HCT116 (cell line): ENCODE measurements at regions not wholly inside any gene's neighbourhood (a gene's known extent, or its start where the extent isn't known, plus 50 kb on each side); places are given as distances from the start of the nearest gene placed in this dataset.

ENCODE experiments used
- ATAC-seq: fragments of 200-7000 bp; cut with Tn5 transposase; 2 replicates; pipeline ENCODE4 v1.9.1; 2020; ENCODE audit warnings: mild to moderate bottlenecking, moderate library complexity
- BruUV-seq: library from RNA; stranded (reverse); fragments of 400-500 nt; replicated peaks from 2 replicates; lab custom pipeline; 2021; lab: Mats Ljungman, UMichigan
- CTCF ChIA-PET: fragments of 300-600 bp; sonication (Branson Sonifier 250); formaldehyde crosslinking; loops from one replicate; lab custom pipeline; 2021; ENCODE audit warnings: antibody characterized with exemption; lab: Charles Lee
- POLR2A ChIA-PET: fragments of 300-600, 350-600 bp; sonication (Branson Sonifier 250); formaldehyde crosslinking; loops from one replicate; lab custom pipeline; 2021; ENCODE audit warnings: antibody characterized with exemption; lab: Charles Lee
- RAD21 ChIA-PET, 2 experiments: fragments of 300-600 bp; sonication (Branson Sonifier 250); formaldehyde crosslinking; loops; one replicate each; lab custom pipeline; 2023; ENCODE audit warnings: low total read pairs in 2 of 2; ENCODE audit not compliant: uncharacterized antibody in 2 of 2, unreplicated experiment in 2 of 2, low non-redundant PET in 1 of 2; lab: Charles Lee
- DNase-seq: peaks from one replicate; pipeline ENCODE4 v3.0.0-alpha.2; 2010; ENCODE audit warnings: low read depth, low spot score
- H2AFZ ChIP-seq: fragments of 200-600 bp; shearing (Covaris generic), sonication (generic); 2 replicates; pipeline ENCODE4 v1.6.1; 2017; ENCODE audit warnings: low read depth, mixed run types, mixed read lengths, antibody characterized with exemption, low read length; ENCODE audit not compliant: poor library complexity, severe bottlenecking
- H3K27ac ChIP-seq: 2 replicates; pipeline ENCODE4 v1.5.1; 2012; ENCODE audit warnings: low read depth, low read length
- H3K27me3 ChIP-seq: fragments of 200-600 bp; sonication (generic); 2 replicates; pipeline ENCODE4 v1.6.1; 2016; ENCODE audit warnings: mixed run types, low read length, mixed read lengths; ENCODE audit not compliant: insufficient read depth
- H3K36me3 ChIP-seq, 2 experiments: fragments of 200-500 bp in 1 of 2; fragments of 200-600 bp in 1 of 2; sonication (Bioruptor generic) in 1 of 2; sonication (generic) in 1 of 2; 2 replicates each; pipeline versions ENCODE4 v1.5.1 to v1.6.1; 2014 to 2016; ENCODE audit warnings: low read length in 2 of 2, inconsistent platforms in 1 of 2, mixed read lengths in 1 of 2, mixed run types in 1 of 2; ENCODE audit not compliant: insufficient read depth in 2 of 2, control insufficient read depth in 1 of 2
- H3K4me1 ChIP-seq, 2 experiments: fragments of 200-600 bp in 1 of 2; sonication (generic) in 1 of 2; 2 replicates each; pipeline versions ENCODE4 v1.5.1 to v1.6.1; 2012 to 2017; ENCODE audit warnings: low read length in 2 of 2, inconsistent platforms in 1 of 2, mild to moderate bottlenecking in 1 of 2, mixed read lengths in 1 of 2, mixed run types in 1 of 2, moderate library complexity in 1 of 2; ENCODE audit not compliant: insufficient read depth in 2 of 2, control insufficient read depth in 1 of 2
- H3K4me2 ChIP-seq: fragments of 200-600 bp; sonication (generic); 2 replicates; pipeline ENCODE4 v1.6.1; 2017; ENCODE audit warnings: mixed run types, low read length, mixed read lengths
- H3K4me3 ChIP-seq, 2 experiments: fragments of 200-600 bp in 1 of 2; sonication (generic) in 1 of 2; replicated peaks in 1 of 2; 2 replicates each; pipeline ENCODE4 v1.5.1; 2011 to 2016; ENCODE audit warnings: low read length in 2 of 2, control low read depth in 1 of 2, low read depth in 1 of 2, mild to moderate bottlenecking in 1 of 2, mixed read lengths in 1 of 2, mixed run types in 1 of 2
- H3K79me2 ChIP-seq: fragments of 200-600 bp; sonication (generic); 2 replicates; pipeline ENCODE4 v1.6.1; 2017; ENCODE audit warnings: mild to moderate bottlenecking, mixed run types, low read length, moderate library complexity, mixed read lengths; ENCODE audit not compliant: insufficient read depth
- H3K9ac ChIP-seq: fragments of 200-600 bp; sonication (generic); 2 replicates; pipeline ENCODE4 v1.6.1; 2016; ENCODE audit warnings: low read length, mixed read lengths
- H3K9me2 ChIP-seq: fragments of 200-600 bp; sonication (generic), shearing (Covaris generic); 2 replicates; pipeline ENCODE4 v1.6.1; 2017; ENCODE audit warnings: mixed run types, mild to moderate bottlenecking, moderate library complexity; ENCODE audit not compliant: insufficient read depth
- H3K9me3 ChIP-seq, 2 experiments: fragments of 200-500 bp in 1 of 2; fragments of 200-600 bp in 1 of 2; sonication (Bioruptor generic) in 1 of 2; sonication (generic) in 1 of 2; 2 replicates each; pipeline ENCODE4 v1.6.1; 2014 to 2017; ENCODE audit warnings: low read length in 2 of 2, mixed read lengths in 2 of 2, inconsistent platforms in 1 of 2, low read depth in 1 of 2, mild to moderate bottlenecking in 1 of 2, mixed run types in 1 of 2, moderate library complexity in 1 of 2; ENCODE audit not compliant: control insufficient read depth in 1 of 2, insufficient read depth in 1 of 2
- H4K20me1 ChIP-seq: fragments of 200-600 bp; sonication (generic), shearing (Covaris generic); 2 replicates; pipeline ENCODE4 v1.6.1; 2017; ENCODE audit warnings: mixed run types, mild to moderate bottlenecking, moderate library complexity; ENCODE audit not compliant: insufficient read depth
- ATF3 ChIP-seq: IDR thresholded peaks from 2 replicates; pipeline ENCODE4 v1.6.1; 2012
- CBX3 ChIP-seq: IDR thresholded peaks from 2 replicates; pipeline ENCODE4 v1.6.1; 2012; ENCODE audit warnings: low read depth
- CEBPB ChIP-seq: IDR thresholded peaks from 2 replicates; pipeline ENCODE4 v1.6.1; 2012; ENCODE audit warnings: low read depth
- CTCF ChIP-seq, 3 experiments: fragments of 200-600 bp in 1 of 3; sonication (generic) in 1 of 3; IDR thresholded peaks in 2 of 3; conservative IDR thresholded peaks in 1 of 3; 2 replicates each; pipeline ENCODE4 v1.5.1; 2012 to 2017; ENCODE audit warnings: low read depth in 2 of 3, low read length in 2 of 3, antibody characterized with exemption in 1 of 3, borderline replicate concordance in 1 of 3, control low read depth in 1 of 3, mild to moderate bottlenecking in 1 of 3, mixed read lengths in 1 of 3, mixed run types in 1 of 3, moderate library complexity in 1 of 3; ENCODE audit not compliant: insufficient read depth in 1 of 3
- ELF1 ChIP-seq: IDR thresholded peaks from 2 replicates; pipeline ENCODE4 v1.6.1; 2012; ENCODE audit warnings: low read depth, borderline replicate concordance
- EZH2 ChIP-seq: fragments of 200-600 bp; sonication (generic); IDR thresholded peaks from 2 replicates; pipeline ENCODE4 v1.6.1; 2017; ENCODE audit warnings: antibody characterized with exemption, mixed run types
- EZH2phosphoT487 ChIP-seq: fragments of 200-600 bp; IDR thresholded peaks from 2 replicates; pipeline ENCODE4 v1.6.1; 2018; ENCODE audit warnings: antibody characterized with exemption, borderline replicate concordance
- JUND ChIP-seq: IDR thresholded peaks from 2 replicates; pipeline ENCODE4 v1.6.1; 2012
- POLR2AphosphoS5 ChIP-seq: IDR thresholded peaks from 2 replicates; pipeline ENCODE4 v1.6.1; 2011; ENCODE audit warnings: mild to moderate bottlenecking, low read depth, low read length, moderate library complexity
- RAD21 ChIP-seq: IDR thresholded peaks from 2 replicates; pipeline ENCODE4 v1.6.1; 2012; ENCODE audit warnings: low read depth, mild to moderate bottlenecking
- SRF ChIP-seq: IDR thresholded peaks from 2 replicates; pipeline ENCODE4 v1.6.1; 2012; ENCODE audit warnings: low read depth
- TCF7L2 ChIP-seq: IDR thresholded peaks from 2 replicates; pipeline ENCODE4 v1.7.0; 2011; ENCODE audit warnings: borderline replicate concordance, inconsistent platforms; ENCODE audit not compliant: insufficient read depth, insufficient read length; ENCODE audit errors: extremely low read depth
- YY1 ChIP-seq: IDR thresholded peaks from 2 replicates; pipeline ENCODE4 v1.6.1; 2011; ENCODE audit warnings: low read length, low read depth, moderate library complexity, mild to moderate bottlenecking; ENCODE audit not compliant: insufficient replicate concordance; ENCODE audit errors: extremely low read depth
- ZNF274 ChIP-seq: fragments of 200-500 bp; sonication (Bioruptor generic); IDR thresholded peaks from 2 replicates; pipeline ENCODE4 v1.6.1; 2014; ENCODE audit warnings: mild to moderate bottlenecking, low read depth, low read length, inconsistent platforms
- intact Hi-C: fragments of 100-400 bp; cut with micrococcal nuclease; formaldehyde crosslinking; loops from 2 replicates; pipeline ENCODE4 v1.10.0; 2022

GRCh38 chr2:153557211-153557610 lies 78.6 kb upstream of the RPRM start:
- Histone ChIP-seq H3K27me3 (no peaks in the 10 kb centered on the region), H3K36me3 (no peaks in the 10 kb centered on the region), H3K4me2 (no peak overlapping the region), H3K27ac (no peak overlapping the region), H3K4me1 (no peaks in the 10 kb centered on the region), H3K9ac (no peak overlapping the region), H3K9me3 (no peaks in the 10 kb centered on the region), H3K79me2 (no peaks in the 10 kb centered on the region), H2AFZ (no peak overlapping the region), H3K9me2 (no peaks in the 10 kb centered on the region), H3K4me3 (no peak overlapping the region), H4K20me1 (no peaks in the 10 kb centered on the region)
- ChIA-PET CTCF (no interaction called here), POLR2A (no interaction called here), RAD21 (no interaction called here)
- ATAC-seq (no peak), DNase-seq (no peak)
- BruUV-seq, result no TSS peak
- no peak for TF ChIP-seq ELF1
- TF ChIP-seq CTCF (IDR thresholded peaks at IDR 0.05 in 2 of 3, conservative IDR thresholded peaks at IDR 0.05 in 1 of 3; ENCODE audit: borderline replicate concordance in 1 of 3, insufficient read depth in 1 of 3, low read depth in 2 of 3, low read length in 2 of 3), result no peak
- no peak for TF ChIP-seq POLR2AphosphoS5
- TF ChIP-seq EZH2, result no peak
- TF ChIP-seq EZH2phosphoT487, result no peak
- TF ChIP-seq SRF, result no peak
- no peak for TF ChIP-seq CEBPB
- no peak for TF ChIP-seq TCF7L2
- TF ChIP-seq RAD21, result no peak
- TF ChIP-seq ATF3, result no peak
- no peak for TF ChIP-seq CBX3
- no peak for TF ChIP-seq ZNF274
- no peak for TF ChIP-seq YY1
- TF ChIP-seq JUND, result no peak
- intact Hi-C loops, result no loop called here
